ENCODE measurements at regions not wholly inside any gene's neighbourhood (a gene's known extent, or its start where the extent isn't known, plus 50 kb on each side); places are given as distances from the start of the nearest gene placed in this dataset.

DNA sequence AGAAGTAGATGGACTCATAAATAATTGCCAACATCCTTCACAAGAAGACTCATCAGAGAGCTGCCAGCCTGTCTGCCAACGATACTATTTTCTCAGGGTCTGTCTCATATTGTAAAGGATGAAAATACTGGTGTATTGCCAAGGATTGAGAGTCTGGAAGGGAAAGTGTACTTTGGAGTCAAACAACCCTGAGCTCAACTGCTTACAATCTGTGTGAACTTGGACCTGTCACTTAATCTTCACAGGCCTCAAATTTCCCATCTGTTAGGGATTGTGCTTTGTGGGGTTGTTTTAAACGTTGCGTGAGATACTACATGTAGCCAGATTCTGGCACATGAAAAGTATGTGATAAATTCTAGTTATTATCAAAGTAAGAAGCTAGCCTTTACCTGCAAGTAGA, 169.1 kb downstream of the LHFPL1 start:
- Histone ChIP-seq H3K18ac (ENCODE audit: extremely low read depth, low read length) (no peak overlapping the region), H3K56ac (replicated peaks; ENCODE audit: insufficient read length, low read depth, low read length) (no peak overlapping the region), H3K79me2 (ENCODE audit: control insufficient read depth in 1 of 2, insufficient read depth in 2 of 2, low read length in 2 of 2) (no peaks in the 10 kb centered on the region), H2BK120ac (replicated peaks; ENCODE audit: low read depth, low read length) (no peak overlapping the region), H4K5ac (ENCODE audit: insufficient read length, low read depth, low read length) (no peak overlapping the region), H3K4ac (replicated peaks; ENCODE audit: insufficient read length, low read depth, low read length) (no peak overlapping the region), H4K8ac (ENCODE audit: extremely low read depth, insufficient read depth, low read length) (no peak overlapping the region), H3K14ac (ENCODE audit: insufficient read length) (no peak overlapping the region), H3K36me3 (ENCODE audit: control insufficient read depth in 2 of 4, insufficient read depth in 4 of 4, low read length in 3 of 4) (no peaks in the 10 kb centered on the region), H3K9me3 (ENCODE audit: insufficient read depth in 2 of 2, low read depth in 1 of 2, low read length in 1 of 2) (no peaks in the 10 kb centered on the region), H3K79me1 (ENCODE audit: low read depth, low read length) (no peaks in the 10 kb centered on the region), H3K23ac (ENCODE audit: insufficient read length) (no peak overlapping the region), H2BK5ac (ENCODE audit: low read depth, low read length) (no peak overlapping the region), H4K20me1 (replicated peaks in 1 of 2; ENCODE audit: control insufficient read depth in 1 of 2, insufficient read depth in 2 of 2, low read length in 2 of 2) (no peaks in the 10 kb centered on the region), H3K27me3 (replicated peaks in 1 of 4; ENCODE audit: control insufficient read depth in 3 of 4, extremely low read depth in 1 of 4, insufficient read depth in 3 of 4, low read length in 3 of 4) (no peaks in the 10 kb centered on the region), H3K4me1 (replicated peaks in 1 of 4; ENCODE audit: control insufficient read depth in 3 of 4, insufficient read depth in 4 of 4, low read length in 3 of 4) (no peaks in the 10 kb centered on the region), H3K4me3 (ENCODE audit: extremely low read depth in 1 of 4, insufficient read depth in 2 of 4, low read depth in 3 of 4, low read length in 4 of 4) (no peak overlapping the region), H2AK5ac (ENCODE audit: low read depth, low read length) (no peak overlapping the region), H3K9ac (replicated peaks in 1 of 4; ENCODE audit: extremely low read depth in 1 of 4, low read depth in 3 of 4, low read length in 3 of 4) (no peak overlapping the region), H2BK12ac (ENCODE audit: low read depth, low read length) (no peak overlapping the region), H3K23me2 (ENCODE audit: low read depth, low read length) (no peaks in the 10 kb centered on the region), H2AFZ (ENCODE audit: low read length) (no peak overlapping the region), H2BK20ac (ENCODE audit: low read length) (no peak overlapping the region), H3K27ac (ENCODE audit: low read depth, low read length) (no peak overlapping the region), H4K91ac (replicated peaks; ENCODE audit: insufficient read length, low read length) (no peak overlapping the region), H3K4me2 (ENCODE audit: insufficient read depth in 1 of 2, low read depth in 2 of 2, low read length in 2 of 2) (no peak overlapping the region), H2BK15ac (ENCODE audit: low read length) (no peak overlapping the region)
- peak; percentile 50 for FAIRE-seq
- no peak for TF ChIP-seq SUZ12 (IDR thresholded peaks at IDR 0.05; ENCODE audit: low read length)
- TF ChIP-seq, protein P1, sequence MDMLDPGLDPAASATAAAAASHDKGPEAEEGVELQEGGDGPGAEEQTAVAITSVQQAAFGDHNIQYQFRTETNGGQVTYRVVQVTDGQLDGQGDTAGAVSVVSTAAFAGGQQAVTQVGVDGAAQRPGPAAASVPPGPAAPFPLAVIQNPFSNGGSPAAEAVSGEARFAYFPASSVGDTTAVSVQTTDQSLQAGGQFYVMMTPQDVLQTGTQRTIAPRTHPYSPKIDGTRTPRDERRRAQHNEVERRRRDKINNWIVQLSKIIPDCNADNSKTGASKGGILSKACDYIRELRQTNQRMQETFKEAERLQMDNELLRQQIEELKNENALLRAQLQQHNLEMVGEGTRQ (IDR thresholded peaks at IDR 0.05; ENCODE audit: low read length) = no peak
- no peak for TF ChIP-seq POLR2A (IDR thresholded peaks at IDR 0.05; ENCODE audit: control extremely low read depth in 1 of 2, low read depth in 2 of 2, low read length in 2 of 2)
- no peak for TF ChIP-seq SIN3A (conservative IDR thresholded peaks at IDR 0.05 in 1 of 2, IDR thresholded peaks at IDR 0.05 in 1 of 2; ENCODE audit: low read depth in 1 of 2, low read length in 2 of 2)
- TF ChIP-seq CHD1 (IDR thresholded peaks at IDR 0.05; ENCODE audit: low read depth, low read length) = no peak
- no peak for TF ChIP-seq BCL11A (IDR thresholded peaks at IDR 0.05; ENCODE audit: low read depth in 2 of 2, low read length in 2 of 2)
- TF ChIP-seq GABPA (IDR thresholded peaks at IDR 0.05; ENCODE audit: borderline replicate concordance, insufficient read depth, low read length) = no peak
- TF ChIP-seq RXRA (IDR thresholded peaks at IDR 0.05; ENCODE audit: insufficient read depth, low read depth, low read length) = no peak
- TF ChIP-seq TAF1 (IDR thresholded peaks at IDR 0.05; ENCODE audit: low read depth, low read length) = no peak
- TF ChIP-seq PHF8 (conservative IDR thresholded peaks at IDR 0.05; ENCODE audit: low read depth, low read length) = no peak
- no peak for TF ChIP-seq SIRT6 (IDR thresholded peaks at IDR 0.05; ENCODE audit: low read length)
- no peak for TF ChIP-seq SIX5 (IDR thresholded peaks at IDR 0.05; ENCODE audit: low read depth, low read length)
- POLR2A ChIA-PET (ENCODE audit: partially characterized antibody) = no interaction called here
- 95% methylated on average over 3 of the region's 3 CpGs; no CpG with 5 or more reads in 1 of the 2 experiments for WGBS, 2 experiments (ENCODE audit: extremely low coverage in 1 of 2, insufficient coverage in 1 of 2, insufficient read length in 1 of 2, insufficient replicate concordance in 2 of 2, low coverage in 1 of 2, low lambda C conversion rate in 2 of 2, missing lambda C conversion rate in 1 of 2)
- CTCF ChIA-PET (ENCODE audit: partially characterized antibody) = interaction anchor here (0.9 kb wide), 1 partner anchor 10 kb away, joined by 3 read pairs; no protein-coding TSS in a partner anchor
- no peak for DNase-seq (ENCODE audit: low read depth in 1 of 2, low spot score in 2 of 2)
